GM19455 (cell line): ENCODE measurements at regions not wholly inside any gene's neighbourhood (a gene's known extent, or its start where the extent isn't known, plus 50 kb on each side); places are given as distances from the start of the nearest gene placed in this dataset.

Source experiments
- ATAC-seq: cut with Tn5 transposase; IDR thresholded peaks from one replicate; pipeline ENCODE4 v1.9.1; 2021; ENCODE audit not compliant: unreplicated experiment

- no peak for ATAC-seq
Observed at GRCh38 chr2:42880738-42881690, 88.6 kb upstream of the HAAO start.

- ATAC-seq = no peak
Observed at GRCh38 chr2:42879913-42880737, 87.7 kb upstream of the HAAO start.

- ATAC-seq = no peak
Observed at GRCh38 chr2:42879121-42879705, 86.8 kb upstream of the HAAO start.

- no peak for ATAC-seq
Observed at GRCh38 chr2:42878581-42878980, 86.2 kb upstream of the HAAO start.

- ATAC-seq = no peak
Observed at GRCh38 chr2:42877936-42878335, 85.6 kb upstream of the HAAO start.

- ATAC-seq = no peak
Observed at GRCh38 chr2:42877511-42877910, 85.1 kb upstream of the HAAO start.

GRCh38 chr2:42876326-42876751 lies 84.0 kb upstream of the HAAO start:
- no peak for ATAC-seq

DNA sequence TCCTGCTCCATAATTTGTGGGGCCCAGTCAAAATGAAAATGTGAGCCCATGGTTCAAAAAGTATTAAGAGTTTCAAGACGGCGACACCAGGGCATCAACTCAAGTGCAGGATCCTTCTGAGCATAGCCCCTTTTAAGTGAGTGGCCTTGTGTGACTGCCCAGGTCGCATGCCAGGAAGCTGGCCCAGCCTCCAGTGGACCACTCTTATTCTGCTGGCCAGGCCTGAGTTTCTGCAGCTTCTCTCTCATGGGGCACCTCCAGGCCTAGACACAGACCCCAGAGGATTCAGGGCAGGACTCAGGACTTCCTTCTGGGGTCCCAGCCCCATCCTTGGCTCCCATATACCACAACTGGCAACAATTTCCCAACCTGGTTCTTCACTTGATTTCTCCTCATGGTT lies 83.5 kb upstream of the HAAO start:
- no peak for ATAC-seq

DNA sequence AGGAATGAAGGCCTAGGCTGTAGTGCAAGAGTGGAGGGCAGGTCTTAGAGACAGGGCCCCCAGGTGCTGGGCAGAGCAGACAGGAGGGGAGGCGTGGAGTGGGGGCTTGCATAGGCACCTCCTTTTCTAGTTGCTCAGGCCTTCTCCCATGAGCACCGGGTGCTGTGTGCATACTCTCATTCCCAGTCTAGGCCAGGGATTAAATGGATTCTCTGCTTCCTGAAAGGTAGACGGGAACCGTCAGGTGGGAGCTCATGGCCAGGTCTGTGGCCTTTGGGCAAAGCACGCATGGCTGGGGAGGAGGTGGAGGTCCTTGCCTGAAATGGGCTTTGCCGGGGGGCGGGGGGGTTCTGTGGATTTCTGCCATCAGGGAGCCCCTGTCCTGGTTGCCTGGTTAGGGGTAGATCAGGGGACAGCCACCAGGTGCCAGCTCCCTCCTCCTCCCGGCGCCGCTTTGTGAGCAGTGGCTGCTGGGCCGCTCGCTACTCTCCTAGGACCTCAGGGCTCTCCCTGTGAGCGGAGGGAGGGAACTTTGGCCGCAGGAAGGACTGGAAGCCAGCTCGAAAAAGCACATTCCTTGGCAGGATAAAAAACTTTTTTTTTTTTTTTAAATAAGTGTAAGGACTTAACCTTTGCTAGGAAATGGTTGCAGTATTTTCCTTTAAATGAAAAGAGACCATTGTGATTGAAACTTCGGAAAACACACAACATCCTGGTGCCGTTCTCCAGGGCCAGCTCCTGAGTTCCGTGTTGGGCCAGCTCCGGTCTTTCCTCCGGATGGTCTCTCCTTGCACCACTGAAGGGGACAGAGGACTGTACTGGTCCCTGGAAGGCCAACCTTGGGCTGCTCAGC lies 82.8 kb upstream of the HAAO start:
- no peak for ATAC-seq

GRCh38 chr2:42872721-42873120 lies 80.3 kb upstream of the HAAO start:
- no peak for ATAC-seq

DNA sequence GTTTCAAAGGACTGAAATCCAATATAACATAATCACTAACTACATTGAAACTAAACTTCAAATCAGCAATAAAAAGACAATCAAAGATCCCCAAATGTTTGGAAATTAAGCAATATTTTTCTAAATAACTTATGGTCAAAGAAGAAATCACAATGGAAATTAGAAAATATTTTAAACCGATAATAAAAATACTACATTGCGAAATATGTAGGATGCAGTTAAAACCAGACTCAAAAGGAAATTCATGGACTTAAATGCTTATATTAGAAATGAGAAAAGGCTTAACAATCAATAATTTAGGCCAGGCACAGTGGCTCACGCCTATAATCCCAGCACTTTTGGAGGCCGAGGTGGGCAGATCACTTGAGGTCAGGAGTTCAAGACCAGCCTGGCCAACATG lies 79.0 kb upstream of the HAAO start:
- ATAC-seq = no peak

DNA sequence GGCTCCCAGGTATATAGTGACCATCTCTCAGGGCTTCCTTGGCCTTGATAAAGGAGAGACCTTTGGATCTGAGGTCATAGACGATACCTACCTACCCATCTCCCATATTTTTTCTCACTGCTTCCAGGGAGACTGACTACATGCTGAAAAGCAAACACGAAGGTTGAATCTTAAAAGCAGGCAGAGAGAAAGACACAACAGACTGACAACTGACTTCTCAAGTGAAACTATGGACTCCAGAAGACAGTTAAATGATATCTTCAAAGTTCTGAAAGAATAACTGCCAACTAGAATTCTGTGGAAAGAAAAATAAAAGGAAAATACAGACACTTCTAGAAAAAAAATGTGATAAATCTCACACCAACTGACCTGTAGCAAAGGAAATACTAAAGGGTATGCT lies 76.5 kb upstream of the HAAO start:
- no peak for ATAC-seq

DNA sequence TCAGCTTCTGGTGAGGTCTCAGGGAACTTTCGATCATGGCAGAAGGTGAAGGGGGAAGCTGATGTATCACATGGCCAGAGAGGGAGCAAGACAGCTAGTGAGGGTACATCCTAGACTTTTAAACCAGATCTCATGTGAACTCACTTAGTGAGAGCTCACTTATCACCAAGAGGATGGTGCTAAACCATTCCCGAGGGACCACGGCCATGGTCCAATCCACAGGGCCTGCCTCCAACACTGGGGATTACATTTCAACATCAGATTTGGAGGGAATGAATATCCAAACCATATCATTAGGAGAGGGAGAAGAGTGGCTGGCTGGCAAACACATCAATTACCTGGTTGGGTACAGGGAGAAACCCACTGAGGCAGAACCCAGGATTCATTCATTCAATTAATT lies 75.7 kb upstream of the HAAO start:
- no peak for ATAC-seq

- no peak for ATAC-seq
Observed at GRCh38 chr2:42867093-42868065, 75.0 kb upstream of the HAAO start.

DNA sequence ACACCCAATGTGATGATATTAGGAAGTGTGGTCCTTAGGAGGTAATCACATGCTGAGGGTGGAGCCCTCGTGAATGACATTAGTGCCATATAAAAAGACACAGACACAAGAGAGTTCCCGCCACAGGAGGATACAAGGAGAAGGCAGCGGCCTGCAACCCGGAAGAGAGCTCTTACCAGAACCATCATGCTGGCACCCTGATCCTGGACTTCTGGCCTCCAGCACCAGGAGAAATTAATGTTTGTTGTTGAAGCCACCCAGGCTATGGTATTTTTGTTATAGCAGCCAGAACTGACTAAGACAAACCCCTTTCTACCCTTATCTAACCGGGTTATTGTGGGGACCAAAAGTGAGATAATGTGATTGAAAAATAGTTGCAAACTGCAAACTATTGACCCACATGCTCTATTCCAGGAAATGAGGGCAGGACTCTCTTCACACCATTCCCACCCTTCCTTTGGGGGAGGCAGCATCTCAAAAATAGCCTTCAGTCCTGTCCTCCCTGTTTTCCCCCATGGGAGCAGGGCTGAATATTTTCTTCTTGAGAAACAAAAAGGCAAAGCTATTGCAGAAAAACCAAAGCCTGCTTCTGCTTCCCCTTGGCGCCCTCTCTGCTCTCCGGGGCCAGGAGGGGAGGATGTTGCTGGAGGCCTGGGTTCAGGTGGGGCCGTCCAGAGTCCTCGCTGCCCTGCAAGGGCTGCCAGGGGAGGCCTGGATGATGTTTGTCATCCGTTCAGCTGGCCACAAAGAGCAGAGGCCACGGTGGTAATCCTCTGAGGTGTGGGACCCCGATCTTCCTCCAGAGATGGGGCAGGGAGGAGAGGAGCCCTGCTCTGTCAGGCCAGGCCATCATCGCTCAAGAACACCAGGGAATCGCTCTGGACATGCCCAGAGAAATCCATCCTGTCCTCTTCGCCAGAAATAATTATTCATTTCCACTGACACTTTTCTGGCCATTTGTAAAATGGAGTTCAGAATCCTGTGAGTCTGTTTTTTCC lies 73.8 kb upstream of the HAAO start:
- ATAC-seq = no peak

DNA sequence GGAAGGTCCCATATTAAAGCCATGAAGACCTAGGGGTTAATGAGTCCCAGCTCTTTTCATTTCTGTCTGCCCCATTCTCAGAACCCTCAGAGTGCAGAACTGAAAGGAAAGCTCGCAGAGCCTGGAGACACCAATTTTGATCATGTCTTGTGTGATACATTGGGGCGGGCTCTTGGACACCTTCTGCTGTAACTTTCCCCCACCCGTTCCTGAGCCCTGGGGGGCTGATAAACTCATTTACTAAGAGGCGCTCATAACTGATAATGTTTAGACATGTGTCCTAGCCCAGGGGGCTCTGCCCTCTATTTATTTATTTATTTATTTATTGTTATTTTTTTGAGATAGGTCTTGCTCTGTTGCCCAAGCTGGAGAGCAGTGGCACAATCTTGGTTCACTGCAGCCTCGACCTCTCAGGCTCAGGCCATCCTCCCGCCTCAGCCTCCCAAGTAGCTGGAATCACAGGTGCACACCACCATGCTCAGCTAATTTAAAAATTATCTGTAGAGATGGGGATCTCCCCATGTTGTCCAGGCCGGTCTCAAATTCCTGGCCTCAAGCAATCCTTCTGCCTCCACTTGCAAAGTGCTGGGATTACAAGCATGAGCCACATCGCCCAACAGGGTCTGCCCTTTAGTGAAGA lies 72.4 kb upstream of the HAAO start:
- no peak for ATAC-seq

DNA sequence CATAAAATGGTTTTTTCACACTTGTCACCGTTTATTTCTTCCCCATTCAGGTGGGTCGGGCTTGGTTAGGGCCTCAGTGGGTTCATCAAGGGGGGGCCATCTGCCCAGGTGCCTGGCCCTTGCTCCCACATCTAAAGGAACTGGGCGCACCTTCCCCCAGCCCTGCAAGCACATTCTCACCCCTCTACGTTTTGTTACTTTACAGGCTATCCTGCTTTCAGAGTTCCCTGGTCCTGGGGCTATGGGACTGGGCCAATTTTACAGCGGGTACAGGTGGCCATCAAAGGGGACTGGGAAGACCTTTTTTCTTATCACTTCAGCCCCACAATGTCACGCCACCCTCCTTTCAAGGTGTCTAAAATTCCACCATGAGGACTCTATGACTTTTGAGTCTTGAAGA lies 71.8 kb upstream of the HAAO start:
- no peak for ATAC-seq

DNA sequence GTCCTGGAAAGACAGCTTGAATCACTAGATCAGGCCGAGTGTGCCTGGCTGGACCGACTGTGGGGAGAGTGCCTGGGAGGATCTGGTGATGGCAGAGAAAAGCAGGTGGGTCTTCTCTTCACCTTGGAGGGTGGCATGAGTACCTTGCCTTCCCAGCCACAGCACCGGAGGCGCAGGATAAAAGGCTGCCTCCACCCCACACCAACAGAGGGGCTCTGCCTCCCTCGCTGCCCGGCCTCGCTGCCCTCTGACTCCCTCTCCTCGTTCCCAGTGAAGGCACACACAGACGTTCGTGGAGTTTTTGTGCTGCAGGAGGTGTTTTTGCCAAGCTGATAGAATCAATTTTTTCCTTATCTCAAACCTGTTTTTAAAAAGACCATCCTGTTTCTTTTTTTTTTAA lies 71.4 kb upstream of the HAAO start:
- no peak for ATAC-seq
